RKO (cell line): ENCODE measurements at regions not wholly inside any gene's neighbourhood (a gene's known extent, or its start where the extent isn't known, plus 50 kb on each side); places are given as distances from the start of the nearest gene placed in this dataset.

Experiments used
- DNase-seq: peaks from one replicate; pipeline ENCODE4 v3.0.0-alpha.2; 2016; ENCODE audit warnings: low spot score

DNA sequence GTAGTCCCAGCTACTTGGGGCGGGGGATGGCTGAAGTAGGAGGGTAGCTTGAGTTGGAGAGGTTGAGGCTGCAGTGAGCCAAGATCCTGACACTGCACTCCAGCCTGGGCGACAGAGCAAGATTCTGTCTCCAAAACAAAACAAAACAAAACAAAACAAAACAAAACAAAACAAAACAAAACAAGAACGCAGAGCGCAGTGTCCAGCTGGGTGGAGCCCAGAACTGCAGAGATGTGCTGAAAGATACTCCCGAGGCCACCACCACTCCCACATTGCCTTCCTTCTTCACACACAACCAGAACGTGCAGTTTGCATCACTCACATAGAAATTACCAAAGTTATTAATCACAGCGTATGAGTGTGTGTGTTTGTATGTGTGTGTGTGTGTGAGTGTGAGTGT, 222.9 kb upstream of the ASIC2 start:
- DNase-seq = no peak

DNA sequence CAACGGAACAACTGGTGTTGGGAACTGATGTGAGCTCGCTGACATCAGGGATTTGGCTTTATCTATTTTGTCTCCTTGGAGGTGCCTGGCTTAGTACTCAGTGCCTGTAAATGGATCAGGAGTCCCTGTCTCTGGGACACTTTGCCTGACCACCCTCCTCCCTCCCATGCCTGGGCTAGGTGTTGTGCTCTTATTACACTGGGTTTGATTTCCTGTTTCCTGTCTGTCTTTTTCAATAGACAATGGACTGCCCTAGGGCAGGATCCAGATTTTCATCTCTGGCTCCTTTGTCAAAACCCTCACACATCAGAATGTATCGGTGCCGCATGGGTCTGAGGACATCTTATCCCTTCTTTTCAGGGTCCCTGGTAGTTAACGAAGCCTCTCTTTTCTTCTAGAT, 223.6 kb upstream of the ASIC2 start:
- DNase-seq = no peak

DNA sequence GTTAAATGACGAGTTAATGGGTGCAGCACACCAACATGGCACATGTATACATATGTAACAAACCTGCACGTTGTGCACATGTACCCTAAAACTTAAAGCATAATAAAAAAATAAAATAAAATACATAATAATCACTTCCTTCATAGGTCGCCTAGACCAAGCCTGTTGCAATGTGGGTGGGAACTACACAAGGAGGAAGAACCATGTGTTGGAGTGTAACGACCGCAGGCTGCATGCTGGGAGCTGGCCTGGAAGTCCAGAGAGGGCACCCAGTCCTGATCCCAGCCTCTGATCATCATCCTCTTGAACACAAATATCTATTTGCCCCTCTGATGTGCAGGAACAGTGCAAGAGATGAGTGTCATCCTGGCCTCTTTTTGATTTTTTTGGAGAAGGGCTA, 224.7 kb upstream of the ASIC2 start:
- no peak for DNase-seq

DNA sequence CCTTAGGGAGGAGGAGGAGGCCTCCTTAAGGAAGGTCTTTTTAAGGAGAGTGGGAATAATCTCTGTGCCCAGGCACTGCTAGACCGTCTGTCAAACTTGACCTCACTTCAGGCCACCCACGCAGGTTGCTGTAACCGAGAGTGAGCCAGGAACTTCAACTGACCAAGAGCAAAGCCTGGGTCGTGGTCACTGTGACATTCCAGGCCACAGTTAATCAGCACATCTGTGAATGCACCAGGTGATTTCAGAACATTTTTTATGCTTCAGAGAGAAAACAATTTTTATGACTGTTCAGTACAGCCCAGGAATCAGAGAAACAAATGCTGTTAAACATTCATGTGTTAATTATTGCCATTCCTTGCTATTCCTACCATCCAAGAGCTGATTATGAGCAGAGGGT, 226.6 kb upstream of the ASIC2 start:
- DNase-seq = no peak

DNA sequence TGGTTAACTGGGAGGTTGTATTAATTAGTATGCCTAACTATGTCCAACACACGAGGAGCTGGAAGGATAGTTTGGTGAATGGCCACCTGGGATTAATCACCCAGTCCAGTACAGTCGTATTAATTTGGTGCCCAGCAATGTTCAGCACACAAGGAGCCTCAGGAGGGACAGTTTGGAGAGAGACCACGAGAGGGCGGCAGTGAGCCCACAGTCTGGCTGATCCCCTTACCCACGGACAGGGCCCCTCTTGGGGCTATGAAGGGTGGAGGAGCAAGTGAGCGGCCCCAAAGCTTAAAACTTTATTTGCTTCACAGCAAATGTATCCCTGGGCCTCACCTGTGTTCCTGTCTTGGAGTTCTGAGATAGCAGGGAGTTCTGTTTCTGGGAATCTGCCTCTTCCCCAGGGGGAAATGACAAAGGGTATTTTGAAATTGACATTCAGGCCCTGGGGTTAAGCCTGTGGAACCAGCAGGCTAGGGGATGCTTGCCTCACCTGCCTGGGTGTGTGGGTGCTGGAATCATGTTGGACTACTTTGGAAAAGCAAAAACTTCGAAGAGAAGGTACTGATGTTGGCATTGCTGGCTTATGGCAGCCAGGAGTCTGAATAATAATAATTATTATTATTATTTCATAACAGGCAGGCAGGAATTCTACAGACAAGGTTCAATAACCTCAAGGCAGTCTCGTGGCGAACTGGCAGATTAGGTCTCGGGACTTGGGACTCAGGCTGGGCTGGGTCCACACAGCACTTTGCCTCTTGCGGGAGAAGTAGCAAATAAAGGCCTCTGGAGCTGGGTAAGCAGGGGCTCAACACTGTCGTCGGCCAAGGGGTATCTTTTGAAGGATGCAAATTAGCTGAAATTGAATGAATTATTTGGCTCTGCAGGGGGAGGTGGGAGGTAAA, 227.6 kb upstream of the ASIC2 start:
- DNase-seq = peak; percentile 37

DNA sequence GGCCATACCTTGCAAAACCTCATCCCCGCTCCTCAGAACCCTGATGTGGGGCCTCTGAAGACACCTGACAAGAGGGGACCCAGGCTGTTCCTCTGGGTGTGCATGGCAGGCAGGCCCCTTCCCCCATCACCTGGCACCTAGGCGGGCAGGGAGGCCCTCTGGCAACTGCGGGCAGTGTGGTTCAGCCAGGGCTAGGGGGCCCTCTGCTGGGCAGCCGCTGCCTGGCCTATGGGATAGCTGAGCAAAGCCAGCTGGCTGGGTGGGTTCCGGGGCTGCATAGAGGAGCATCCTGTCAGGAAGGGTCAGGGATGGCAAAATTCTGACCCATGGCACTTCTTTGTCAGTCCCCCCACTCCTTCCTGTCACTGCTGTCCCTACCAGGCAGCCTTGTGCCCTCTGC, 228.7 kb upstream of the ASIC2 start:
- no peak for DNase-seq

DNA sequence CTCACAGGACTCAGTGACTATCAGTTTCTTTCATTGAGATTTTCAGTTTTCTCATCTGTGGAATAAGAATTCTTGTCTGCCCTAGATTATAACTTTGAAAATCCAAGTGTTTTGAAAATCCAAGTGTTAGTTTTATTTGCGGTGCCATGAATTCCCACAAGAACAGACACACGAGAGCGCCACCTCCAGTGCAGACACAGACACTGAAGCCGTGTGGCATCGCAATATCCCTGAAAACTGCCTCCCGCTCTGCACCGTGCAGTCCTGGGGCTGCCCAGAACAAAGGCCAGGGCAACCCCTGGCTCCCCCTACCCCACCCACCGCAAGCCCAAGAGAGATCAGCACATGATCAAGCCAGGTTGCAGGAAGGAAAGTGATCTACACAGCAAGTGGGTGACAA, 229.5 kb upstream of the ASIC2 start:
- DNase-seq = no peak

DNA sequence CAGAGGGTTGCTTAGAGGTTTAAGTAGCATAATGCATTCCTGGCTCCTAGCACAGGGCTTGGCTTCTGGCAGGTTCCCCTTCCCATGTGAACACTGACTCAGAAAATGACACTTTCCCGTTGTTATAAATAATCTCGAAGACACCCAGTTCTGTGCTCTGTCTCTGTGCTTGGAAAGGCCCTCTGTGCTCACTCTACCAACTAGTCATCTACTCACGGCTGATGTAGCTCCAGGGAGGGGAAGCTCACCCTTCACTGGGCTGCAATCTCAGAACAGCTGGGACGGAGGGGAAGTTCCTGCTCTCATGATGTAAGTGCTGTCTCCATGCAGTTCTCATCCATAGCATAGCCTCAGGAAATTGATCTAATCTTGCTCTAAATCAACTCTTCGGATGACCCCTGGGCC, 230.5 kb upstream of the ASIC2 start:
- DNase-seq = peak; percentile 0

DNA sequence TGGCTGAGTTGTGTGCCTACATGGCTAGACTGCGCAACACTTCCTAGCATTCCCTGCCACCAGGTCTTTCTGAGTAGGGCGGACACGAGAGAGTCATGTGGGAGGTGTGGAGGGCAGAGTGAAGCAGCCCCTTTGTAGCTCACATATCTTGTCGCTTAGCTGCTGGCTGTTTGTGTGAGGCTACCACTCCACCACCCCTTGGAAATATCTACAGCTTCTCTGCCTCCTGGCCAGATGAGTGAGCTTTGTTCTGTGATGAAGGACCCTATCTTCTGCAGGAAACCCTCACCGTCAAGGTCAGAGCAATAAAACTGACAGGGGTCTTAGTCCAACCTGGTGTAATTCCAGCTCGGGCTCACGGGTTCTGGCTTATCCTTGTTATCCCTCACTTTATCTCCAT, 232.1 kb upstream of the ASIC2 start:
- DNase-seq = no peak

DNA sequence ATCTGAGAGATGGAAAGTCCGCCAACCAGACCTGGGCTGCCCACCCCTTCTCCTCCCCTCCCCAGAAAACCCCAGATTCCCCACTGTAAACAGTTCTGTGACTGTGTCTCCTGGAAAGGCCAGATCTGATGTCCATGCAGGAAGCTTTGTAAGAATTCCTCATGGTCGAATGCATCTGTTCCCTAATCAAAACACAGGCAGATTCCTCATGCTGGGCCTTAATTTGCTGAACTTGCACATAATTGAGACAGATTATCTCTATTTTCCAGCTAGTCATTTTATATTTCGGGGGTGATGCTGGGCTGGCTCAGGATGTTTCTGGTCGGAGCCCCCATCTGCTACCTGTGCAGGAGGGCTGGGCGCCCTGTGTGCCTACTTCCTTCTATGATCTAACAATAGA, 233.6 kb upstream of the ASIC2 start:
- no peak for DNase-seq

DNA sequence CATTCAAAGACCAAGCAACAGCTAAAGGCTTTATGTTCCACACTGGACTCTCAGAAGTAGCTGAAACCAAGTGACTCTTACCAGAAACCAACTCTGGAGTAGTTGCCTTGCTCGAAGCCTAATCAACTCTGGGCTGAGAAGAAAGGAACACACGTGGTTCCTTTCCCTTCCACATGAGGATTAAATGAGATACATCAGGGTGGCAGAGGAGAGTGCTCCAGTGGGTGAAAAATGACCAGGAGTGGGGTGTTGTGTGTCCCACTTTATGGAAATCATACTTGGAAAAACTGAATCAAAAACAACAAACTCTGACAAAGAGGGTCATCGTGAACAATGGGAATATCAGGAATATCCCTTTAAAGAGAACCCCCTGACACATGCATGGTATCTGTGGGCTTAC, 234.2 kb upstream of the ASIC2 start:
- DNase-seq = no peak

DNA sequence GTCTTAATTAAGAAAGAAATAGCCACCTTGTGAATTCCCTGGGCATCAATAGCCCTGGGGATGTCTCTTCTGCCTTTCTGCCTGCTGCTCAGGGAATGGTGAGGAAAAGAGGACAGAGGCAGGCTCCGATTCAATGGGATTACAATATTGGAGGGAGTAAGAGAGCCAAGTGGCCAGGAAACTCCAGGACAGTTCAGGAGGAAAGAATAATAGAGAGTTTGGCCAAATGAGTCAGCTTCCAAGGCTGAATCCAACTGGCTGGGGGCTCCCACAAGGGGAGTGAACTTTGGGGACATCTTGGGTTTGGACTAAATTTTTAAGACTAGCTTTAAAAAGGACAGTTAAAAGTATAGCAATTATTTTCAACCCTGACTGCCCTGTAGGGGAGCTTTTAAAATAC, 235.8 kb upstream of the ASIC2 start:
- DNase-seq = no peak

DNA sequence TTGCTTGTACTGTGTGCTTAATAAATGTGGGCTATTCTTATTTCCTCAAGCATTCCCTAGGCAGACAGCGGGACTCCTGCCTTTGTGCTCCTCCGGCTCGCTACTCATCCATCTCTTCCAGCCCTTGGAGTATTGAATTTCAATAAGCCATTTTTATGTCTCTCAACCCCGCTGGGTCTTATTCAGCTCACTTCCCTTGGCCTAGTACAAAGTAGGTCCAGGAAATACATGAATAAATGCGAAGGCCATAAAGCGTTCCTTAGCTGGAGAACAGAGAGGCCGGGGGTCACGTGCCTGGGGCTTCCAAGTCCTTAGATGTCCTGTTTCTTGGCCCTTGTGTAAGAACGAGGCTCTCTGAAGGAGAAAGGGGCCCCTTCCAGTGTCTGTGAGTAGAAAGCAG, 236.7 kb upstream of the ASIC2 start:
- no peak for DNase-seq

DNA sequence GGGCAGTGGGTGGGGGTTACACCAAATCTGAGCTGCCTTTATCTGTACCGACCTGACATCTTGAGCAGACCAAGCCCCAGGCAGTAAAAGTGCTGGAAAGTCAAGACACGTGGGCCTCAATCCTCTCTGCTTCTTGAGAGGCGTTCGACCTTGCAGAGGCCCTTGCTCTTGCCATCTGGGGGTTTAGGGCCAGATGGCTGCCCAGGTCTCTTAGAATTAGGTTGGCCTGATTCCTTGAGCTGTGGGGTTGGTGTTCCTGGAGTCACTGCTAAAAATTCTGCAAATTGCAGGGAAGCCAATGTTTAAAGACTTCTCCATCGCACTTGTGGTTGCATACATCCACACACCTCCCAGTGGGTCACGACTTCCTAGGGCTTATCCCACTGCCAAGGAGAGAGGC, 238.2 kb upstream of the ASIC2 start:
- DNase-seq = no peak

DNA sequence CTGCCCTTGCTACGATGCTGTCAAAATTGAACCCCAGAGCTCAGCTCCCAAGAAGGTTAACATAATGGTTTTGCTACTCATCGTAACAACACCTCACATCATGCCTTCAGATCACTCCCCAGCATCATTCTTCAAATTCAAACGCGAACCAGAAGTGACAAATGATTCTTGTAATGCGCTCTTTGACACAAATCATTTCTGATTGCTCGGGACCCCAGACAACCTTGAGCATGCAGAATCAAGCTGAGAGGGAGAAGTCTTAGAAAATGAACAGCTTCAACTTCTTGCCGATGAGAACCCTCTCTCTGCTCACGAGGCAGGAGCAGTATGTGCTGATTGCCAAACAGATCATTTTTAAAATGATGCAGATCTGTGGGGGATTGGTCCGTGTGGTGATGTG, 241.0 kb upstream of the ASIC2 start:
- DNase-seq = no peak

DNA sequence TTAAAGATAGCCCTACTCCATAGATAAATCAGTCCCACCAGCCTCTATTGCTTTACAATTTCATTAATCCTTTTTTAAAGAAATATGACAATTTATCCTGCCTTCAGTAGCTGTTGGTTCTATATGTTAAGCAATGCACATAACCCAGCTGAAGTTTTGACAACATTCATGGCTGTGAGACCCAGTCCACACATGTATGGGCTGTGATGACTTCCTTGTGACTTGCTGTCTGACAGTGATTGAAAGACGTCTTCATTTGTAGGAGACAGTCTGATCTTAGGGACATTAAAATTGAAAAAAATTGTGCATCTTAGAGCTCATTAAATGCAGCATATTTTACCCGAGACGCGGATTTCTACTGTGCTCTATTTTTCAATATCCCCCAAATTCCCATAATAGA, 252.0 kb upstream of the ASIC2 start:
- no peak for DNase-seq

DNA sequence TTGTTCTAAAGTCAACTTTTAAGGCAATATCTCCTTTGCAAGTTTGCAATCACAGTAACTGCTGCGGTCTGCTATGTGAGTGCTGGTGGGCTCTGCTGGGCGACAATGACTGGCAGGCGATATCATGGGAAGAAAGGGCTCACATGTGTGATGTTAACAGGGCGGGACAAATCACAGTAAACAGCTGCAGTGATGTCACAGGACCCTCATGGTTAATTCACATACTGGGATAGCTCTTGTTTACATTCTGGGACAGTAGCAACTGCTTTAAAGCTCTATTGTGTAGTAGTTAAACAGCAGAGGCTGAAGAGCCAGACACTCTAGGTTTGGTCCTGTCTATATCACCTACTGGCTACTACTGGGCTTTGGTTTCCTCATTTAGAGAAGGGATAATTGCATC, 257.2 kb upstream of the ASIC2 start:
- DNase-seq = no peak

DNA sequence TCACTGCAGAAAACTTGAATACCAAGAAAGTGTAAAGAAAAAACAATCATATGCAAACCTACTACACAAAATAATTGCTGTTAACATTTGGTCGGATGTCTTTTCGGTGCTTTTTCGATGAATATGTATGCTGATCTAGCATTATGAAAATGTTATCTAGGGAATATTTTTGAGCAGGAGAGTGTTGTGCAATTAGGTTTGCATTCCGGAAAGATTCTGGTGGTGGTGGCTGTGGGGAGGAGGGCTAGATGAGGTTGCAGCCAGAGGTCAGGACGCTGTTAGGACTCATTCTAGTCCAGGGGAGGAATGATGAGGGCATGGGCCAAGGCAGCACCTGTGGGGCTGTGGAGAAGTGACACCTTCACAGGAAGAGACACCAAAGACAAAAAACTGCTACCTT, 258.0 kb upstream of the ASIC2 start:
- DNase-seq = no peak

DNA sequence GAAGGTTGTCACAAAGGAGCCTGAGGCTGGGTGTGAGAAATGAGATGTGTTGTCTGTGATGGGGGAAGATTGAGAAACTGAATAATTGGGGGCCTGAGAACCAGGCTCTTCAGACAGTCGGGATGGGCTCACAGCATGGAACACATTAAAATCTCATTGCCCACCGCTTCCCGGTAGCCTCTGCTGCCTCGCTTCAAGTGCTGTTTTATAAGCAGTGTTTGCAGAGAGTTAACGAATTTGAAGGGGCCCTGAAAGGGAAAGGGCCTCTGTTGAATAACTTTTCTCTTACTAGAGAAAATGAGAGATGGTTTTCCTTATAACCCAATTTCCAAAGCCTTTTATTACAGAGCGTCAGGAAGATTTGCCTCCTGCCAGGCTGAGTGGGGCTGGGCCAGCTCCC, 258.8 kb upstream of the ASIC2 start:
- no peak for DNase-seq

DNA sequence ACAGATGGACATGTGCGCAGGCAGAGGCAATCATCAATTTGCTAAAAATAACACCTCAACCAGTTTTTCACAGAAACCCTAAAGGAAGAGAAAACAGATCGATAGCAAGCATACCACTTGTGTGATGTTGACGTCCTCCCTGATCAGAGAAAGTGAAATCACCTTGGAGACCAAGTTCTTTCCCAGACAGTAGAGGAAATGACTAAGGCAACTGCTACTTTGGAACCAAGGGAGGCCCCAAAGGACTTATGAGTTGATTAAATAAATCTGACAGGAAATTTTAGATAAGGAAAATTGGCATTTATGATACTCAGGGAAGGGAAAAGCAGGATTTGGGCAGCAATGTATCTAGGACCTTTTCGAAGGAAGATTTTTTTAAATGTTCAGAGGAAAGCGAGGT, 267.1 kb upstream of the ASIC2 start:
- DNase-seq = no peak

DNA sequence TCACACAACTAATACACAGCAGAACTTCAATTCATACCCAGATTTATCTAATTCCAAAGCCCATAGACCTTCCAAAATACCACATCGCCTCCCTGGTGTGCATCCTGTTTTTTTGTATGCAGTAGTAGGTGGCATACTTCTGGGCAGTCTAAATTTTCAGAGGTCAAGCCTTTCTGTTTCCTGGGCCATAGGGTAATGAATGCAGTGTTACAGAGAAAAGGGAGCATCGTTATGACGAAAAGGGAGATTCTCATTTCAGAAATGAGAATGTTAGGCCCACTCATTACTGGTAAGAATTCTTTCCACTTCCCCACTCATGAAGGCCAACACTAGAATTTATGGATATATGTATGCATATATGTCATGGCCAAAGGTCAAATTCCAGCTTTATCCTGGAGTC, 267.8 kb upstream of the ASIC2 start:
- no peak for DNase-seq

DNA sequence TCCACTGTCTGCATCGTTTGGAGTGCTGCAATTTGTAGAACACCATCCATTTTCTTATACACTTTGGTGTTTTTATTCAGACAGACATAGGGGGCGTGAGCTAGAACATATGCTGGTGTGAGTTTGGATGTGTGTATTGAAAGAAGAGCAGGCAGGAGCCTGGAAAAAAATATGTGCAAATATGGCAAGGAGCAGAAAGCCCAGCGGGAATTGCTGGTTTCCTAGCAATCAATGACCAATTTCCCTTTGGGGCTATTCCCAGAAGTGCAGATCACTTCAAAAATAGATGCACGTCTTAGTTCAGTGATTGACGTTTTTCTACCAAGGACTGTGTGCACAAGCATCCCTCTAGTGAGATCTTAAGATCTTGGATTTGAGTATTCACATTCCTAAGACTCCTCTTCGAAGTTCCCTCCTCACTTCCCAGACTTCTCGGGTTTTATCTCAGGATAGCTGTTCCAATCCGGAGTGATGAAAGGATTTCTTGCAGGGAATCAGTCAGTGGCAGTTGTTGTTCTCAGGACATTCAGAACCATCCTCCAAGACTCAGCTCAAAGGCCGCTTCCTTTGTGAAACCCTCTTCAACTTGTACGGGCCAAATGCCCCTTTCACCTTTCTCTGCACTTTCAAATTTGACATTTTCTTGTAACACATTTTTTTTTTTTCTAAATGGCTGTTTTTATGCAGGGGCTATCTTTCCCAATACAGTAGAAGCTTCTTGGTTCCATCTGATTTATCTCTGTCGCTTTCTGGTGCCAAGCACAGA, 268.7 kb upstream of the ASIC2 start:
- DNase-seq = no peak

DNA sequence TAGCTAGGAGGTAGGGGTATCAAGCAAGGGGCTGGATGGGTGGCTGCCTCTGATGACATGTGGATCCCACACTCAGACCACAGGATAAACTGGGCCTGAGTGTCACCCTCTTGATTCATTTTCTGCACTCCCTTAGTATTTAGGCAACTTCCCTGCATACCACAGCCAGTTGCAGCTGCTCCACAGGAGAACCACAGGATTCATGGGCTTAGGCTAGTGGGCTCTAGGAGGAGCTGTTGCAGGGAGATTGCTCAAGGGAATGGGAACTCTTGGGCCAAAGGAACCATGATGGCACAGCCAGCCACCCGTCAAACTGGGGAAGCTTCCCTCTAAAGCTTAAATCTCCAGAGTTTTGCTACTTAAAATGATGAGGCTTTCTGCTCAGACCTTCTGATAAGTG, 269.7 kb upstream of the ASIC2 start:
- no peak for DNase-seq

DNA sequence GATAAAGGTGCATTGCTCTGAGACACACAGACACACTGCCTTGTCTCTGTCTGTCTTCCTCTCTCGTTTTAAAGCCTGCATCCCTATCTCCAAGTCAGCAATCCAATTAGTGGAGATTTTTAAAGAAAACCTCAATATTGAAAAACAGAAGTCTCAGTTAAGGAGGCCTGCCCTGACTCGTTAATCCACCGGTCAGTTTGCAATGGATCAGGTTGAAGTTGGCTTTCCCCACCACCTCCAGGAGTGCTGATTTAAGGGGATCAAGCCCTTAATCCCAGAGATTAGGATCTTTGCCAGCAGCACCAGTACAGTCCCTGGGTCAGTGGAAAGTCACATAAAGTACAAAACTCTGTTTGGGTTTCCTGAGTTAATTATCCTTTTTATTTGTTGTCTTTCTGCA, 271.1 kb upstream of the ASIC2 start:
- DNase-seq = no peak
